COLO668 (cell line): ENCODE measurements at regions not wholly inside any gene's neighbourhood (a gene's known extent, or its start where the extent isn't known, plus 50 kb on each side); places are given as distances from the start of the nearest gene placed in this dataset.
"Not testable (repeated sequence)": the region's sequence is repeated elsewhere in the genome, so short reads cannot be mapped to it uniquely, and the experiment has no call there.

Experiments
- DNase-seq: peaks from one replicate; lab custom pipeline; 2025; ENCODE audit not compliant: unreplicated experiment; lab: John Stamatoyannopoulos, UW

DNA sequence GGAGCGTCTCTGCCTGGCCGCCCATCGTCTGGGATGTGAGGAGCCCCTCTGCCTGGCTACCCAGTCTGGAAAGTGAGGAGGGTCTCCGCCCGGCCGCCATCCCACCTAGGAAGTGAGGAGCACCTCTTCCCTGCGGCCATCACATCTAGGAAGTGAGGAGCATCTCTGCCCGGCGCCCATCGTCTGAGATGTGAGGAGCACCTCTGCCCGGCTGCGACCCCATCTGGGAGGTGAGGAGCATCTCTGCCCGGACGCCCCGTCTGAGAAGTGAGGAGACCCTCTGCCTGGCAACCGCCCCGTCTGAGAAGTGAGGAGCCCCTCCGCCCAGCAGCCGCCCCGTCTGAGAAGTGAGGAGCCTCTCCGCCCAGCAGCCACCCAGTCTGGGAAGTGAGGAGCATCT, 84.5 kb downstream of the IDS start:
- not testable (repeated sequence) for DNase-seq

GRCh38 chrX:149398027-149398426, 107.1 kb downstream of the IDS start:
- DNase-seq = no peak

GRCh38 chrX:149392921-149393320, 112.2 kb downstream of the IDS start:
- DNase-seq = no peak

GRCh38 chrX:149383852-149384251, 121.3 kb downstream of the IDS start:
- DNase-seq = no peak

- no peak for DNase-seq
Observed at GRCh38 chrX:149374751-149375150, 130.4 kb downstream of the IDS start.

DNA sequence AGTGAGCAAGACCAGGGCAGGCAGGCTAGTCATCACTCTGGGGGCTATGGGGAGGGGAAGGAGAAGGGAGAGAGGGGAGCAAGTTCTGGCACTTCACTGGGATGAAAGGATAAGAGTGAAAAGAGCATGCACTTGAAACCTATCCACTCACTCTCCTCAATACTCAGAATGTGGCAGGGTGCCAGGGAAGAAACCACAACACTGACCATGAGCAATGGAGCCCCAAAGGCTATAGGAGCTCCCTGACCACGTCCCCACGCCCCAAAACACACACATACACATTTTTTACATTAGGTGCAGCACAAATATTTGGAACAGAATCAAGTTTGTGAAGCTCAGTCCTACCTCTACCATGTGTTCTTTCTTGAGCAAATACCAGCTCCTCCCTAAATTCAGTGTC, 132.2 kb downstream of the IDS start:
- no peak for DNase-seq

DNA sequence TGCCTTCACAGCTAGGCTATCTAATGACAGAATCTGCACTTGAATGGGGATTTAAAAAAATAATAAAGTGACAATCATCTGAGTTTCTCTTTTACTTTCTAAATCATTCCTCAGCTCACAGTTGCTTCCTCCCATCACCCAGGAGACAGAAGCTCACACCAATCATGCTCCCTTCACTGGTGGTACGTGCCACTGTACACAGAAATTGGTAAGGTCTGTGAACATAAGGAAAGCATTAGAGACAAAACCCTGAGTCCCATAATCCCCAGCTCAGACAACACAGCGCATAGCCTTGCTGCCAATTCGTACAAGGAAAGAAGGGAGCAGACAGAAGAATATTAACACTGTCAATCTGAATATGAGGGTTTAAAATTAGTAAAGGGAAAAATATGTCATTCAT, 133.1 kb downstream of the IDS start:
- DNase-seq = no peak

DNA sequence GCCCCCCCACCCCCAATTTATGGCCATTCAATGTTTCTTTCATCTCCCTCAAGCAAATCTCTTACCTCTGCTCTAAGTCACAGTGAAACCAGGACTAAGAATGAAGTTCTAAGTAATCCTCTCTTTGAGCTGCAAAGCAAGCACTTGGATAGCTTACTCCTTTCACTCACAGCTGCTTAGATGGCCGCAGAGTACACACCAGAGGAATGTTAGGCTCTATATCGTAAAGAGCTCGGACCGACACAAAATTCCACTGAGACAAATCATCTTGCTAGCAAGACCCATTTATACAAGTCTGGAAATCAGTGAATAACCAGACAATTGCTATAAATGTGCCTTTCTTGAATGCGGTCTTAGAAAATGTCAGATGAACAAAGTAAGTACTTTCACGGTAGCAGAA, 135.0 kb downstream of the IDS start:
- DNase-seq = no peak

DNA sequence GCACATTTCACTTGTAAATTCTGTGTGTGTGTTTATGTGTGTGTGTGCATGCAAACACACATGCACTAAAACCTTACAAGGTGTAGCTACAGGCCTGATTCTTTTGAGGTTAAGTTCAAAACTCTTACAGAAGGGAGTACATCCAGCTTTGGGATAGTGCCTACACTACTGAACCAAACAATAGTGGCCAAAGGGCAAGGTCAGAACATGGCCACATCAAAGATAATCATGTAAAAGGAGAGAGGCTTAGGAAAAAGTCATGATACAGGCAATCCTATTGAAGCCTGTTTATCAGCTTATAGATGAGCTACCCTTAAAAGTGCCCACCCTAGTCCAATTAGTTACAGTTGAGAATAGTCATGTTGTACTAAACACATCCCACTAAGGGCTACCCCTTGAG, 139.6 kb downstream of the IDS start:
- no peak for DNase-seq

DNA sequence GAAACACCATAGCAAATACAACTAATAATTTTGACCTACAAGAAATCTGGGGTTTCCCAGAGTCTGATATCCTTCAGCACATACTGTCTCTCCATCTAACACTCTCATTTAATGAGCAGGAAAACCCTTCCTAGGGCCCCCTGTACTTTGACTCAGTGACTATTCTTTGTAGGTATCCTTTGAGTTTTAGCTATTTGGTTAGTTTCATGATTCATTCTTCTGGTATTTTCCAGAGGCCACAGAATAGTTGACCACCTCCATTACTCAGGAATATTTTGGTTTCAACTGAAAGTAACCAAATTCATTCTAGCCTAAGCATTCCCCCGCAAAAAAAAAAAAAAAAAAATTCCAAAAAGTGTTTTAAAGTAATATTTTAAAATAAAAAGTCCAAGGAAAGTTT, 140.0 kb downstream of the IDS start:
- no peak for DNase-seq

GRCh38 chrX:149363965-149364364, 141.1 kb downstream of the IDS start:
- DNase-seq = no peak

DNA sequence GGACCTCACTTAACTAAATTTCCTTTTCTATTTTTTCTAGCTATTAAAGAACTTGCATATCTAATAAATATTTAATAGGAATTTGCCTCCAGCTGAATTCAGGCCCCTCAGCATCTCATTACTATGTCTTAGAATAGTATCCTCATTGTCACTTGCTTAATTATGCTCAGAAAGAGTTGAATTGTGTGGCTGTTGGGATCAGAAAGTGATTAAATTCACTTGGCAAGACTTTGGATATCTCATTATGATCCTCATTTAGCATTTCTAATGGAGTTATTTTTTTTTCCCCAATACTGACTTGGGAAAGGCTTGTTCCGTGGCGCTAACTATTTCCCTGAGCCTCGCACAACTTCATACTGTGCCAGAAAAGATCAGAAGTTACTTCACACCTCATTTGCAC, 158.8 kb downstream of the IDS start:
- no peak for DNase-seq

- DNase-seq = no peak
Observed at GRCh38 chrX:149322316-149322715, 182.8 kb downstream of the IDS start.

GRCh38 chrX:149313871-149314371, 191.2 kb downstream of the IDS start:
- DNase-seq = no peak

- no peak for DNase-seq
Observed at GRCh38 chrX:149312988-149313387, 192.1 kb downstream of the IDS start.

DNA sequence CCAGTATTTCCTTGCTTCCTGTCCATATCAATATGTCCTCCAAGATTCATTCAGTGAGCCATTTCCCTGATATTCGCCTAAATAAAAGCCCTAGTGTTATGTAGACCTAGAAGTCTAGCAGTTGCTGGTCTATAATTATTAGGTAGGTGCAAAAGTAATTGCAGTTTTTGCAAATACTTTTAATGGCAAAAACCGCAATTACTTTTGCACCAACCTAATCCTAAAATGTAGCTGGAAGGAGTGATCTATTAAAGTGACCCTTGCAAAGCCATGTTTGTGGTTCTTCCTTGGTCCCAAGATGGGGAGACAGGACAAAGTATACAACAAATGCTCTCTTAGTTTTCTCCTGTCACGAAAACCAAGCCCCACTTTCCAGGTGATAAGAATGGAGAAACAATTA, 193.0 kb downstream of the IDS start:
- no peak for DNase-seq

DNA sequence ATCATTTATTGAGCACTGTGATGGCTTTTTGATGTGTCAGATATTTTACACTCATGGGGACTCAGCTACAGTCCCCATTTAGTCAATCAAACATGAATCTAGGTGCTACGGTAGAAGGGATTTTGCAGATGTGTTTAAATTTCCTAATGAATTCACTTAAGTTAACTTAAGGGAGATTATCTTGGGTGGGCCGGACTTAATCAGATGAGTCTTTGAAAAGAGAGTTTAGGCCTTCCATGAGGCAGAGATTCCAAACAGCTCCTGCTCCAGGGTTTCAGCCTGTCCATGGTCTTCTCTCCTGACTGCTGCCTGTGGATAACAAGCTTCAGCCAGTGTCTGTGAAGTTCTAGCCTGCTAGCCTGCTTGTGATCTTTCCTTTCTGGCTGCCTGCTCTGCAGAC, 202.4 kb downstream of the IDS start:
- no peak for DNase-seq

DNA sequence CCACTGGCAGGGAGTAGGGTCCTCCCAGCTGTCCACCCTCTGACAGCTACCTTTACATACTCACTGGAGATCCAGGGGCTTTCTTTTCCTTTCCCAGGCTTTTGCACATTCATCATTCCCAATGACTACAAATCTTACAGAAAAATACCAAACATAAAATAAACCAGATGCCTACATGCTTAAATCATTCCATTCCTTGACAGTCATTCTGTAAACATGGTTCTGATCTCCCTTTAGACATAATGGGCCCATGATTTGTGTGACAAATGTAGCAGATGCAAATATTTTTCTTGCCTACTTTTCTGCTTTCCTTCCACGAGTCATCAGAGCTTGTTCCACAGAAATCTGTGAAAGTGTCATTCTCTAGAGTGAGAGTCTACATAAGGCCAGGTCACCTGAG, 207.0 kb downstream of the IDS start:
- DNase-seq = no peak

DNA sequence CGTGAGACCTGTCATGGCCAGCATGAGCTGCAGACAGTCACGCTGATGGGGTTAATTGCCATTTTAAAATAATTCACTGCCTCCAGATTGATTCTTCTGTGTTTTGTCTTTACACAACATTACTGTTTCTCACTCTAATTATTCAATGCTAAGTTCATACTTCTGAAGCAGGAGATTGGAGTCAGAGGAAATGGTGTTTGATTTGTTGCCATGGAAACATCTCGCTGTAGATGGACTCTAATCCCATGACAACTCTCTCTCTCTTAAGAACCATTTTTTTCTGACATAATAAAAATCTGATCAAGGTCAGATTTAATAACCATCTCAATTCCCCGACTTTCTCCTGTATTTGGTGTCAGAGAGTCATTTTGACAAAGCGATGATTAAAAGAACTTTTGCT, 209.0 kb downstream of the IDS start:
- DNase-seq = no peak

GRCh38 chrX:149286940-149287349, 218.2 kb downstream of the IDS start:
- peak; percentile 16 for DNase-seq

DNA sequence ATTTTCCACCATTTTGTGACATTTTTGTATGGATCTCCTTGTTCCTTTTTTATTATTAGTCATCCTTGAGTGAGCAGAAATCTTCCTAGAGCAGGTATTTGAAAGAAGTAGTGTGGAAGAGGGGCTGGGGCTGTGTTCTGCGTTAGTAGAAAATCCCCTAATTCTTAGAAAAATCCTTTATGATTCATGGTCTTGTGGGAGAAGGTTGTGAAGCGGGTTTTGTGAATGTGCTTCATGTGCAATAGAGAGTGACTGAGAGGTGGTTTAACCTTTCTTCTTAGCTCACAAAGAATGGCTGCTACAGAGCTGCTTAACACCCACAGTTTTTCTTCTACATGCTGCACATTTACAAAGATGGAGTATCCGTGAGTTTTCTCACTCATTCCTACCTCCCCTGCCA, 220.5 kb downstream of the IDS start:
- no peak for DNase-seq

GRCh38 chrX:149283853-149284252, 221.3 kb downstream of the IDS start:
- DNase-seq = no peak

DNA sequence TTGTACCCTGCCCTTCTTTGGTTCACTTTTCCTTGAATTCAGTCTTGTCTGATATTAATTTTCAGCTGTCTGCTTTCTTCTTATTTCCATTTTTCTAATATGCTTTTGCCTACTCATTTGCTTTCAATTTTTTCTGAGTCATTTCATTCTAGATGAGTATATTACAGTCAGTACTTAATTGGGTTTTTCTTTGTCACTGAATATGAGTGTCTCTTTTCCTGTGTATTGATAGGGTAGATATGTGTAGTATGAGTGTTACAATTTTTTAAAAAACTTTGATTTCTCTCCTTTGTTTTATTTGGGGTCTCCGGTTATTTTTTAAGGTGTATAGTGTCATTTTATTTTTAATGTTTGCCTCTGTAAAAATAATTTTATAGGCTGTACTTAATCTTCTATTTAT, 222.2 kb downstream of the IDS start:
- DNase-seq = no peak

DNA sequence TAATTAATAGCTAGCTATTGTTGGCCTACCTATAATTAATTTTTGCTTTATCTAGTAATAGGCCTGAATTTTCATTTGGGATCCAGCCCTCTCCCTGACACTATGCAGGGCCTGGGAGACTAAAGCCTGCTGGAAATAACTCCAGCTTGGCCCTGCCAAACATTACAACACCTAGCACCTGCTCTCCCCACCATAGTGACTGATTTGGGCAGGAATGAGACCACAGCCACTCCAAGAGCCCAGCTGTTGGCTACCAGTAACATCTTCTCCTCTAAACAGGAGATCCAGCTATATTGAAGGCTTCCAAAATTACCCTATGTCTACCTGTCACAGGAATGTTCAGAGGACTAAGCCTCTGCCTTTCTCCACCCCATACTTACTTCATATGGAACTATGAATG, 225.1 kb downstream of the IDS start:
- no peak for DNase-seq
